ENCODE measurements at regions not wholly inside any gene's neighbourhood (a gene's known extent, or its start where the extent isn't known, plus 50 kb on each side); places are given as distances from the start of the nearest gene placed in this dataset.

GRCh38 chr15:39411102-39411989 is 169.5 kb upstream of the THBS1 start:
- H3K27ac ChIP-seq (ENCODE audit: low read depth in 1 of 2, low read length in 1 of 2) = no peak overlapping the region
- DNase-seq (no peak), ATAC-seq (ENCODE audit: insufficient read depth, low FRiP score) (peak; percentile 41)
- no peak for TF ChIP-seq CTCF (IDR thresholded peaks at IDR 0.05; ENCODE audit: control extremely low read depth, extremely low read depth)
- H3K36me3 ChIP-seq (ENCODE audit: control insufficient read depth in 4 of 4, insufficient read depth in 4 of 4, low read length in 4 of 4) = no peaks in the 10 kb centered on the region
- 58 to 67% methylated on average over 4 of the region's 4 CpGs for WGBS, 2 donors
- H3K4me1 ChIP-seq (ENCODE audit: control insufficient read depth in 5 of 5, insufficient read depth in 5 of 5, low read length in 5 of 5) = peaks cover 0 to 2% (median 0%) of the 10 kb centered on the region in 5 donors
- H3K9ac ChIP-seq (ENCODE audit: insufficient read depth in 1 of 2, low read length in 2 of 2) = no peak overlapping the region
- no peak overlapping the region for H3K4me3 ChIP-seq
- peaks cover 0 to 2% (median under 1%) of the 10 kb centered on the region in 4 donors for H3K9me3 ChIP-seq (ENCODE audit: control insufficient read depth in 4 of 4, insufficient read depth in 3 of 4, low read length in 3 of 4)
- no peaks in the 10 kb centered on the region for H3K27me3 ChIP-seq (ENCODE audit: control insufficient read depth in 3 of 3, insufficient read depth in 3 of 3, low read length in 2 of 3)

GRCh38 chr15:39413558-39413957 is 167.3 kb upstream of the THBS1 start:
- no peaks in the 10 kb centered on the region for H3K36me3 ChIP-seq (ENCODE audit: control insufficient read depth in 4 of 4, insufficient read depth in 4 of 4, low read length in 4 of 4)
- no peaks in the 10 kb centered on the region for H3K4me1 ChIP-seq (ENCODE audit: control insufficient read depth in 5 of 5, insufficient read depth in 5 of 5, low read length in 5 of 5)
- no peak for ATAC-seq (ENCODE audit: insufficient read depth, low FRiP score)
- DNase-seq = no peak
- H3K27ac ChIP-seq (ENCODE audit: low read depth in 1 of 2, low read length in 1 of 2) = no peak overlapping the region
- 9 to 42% methylated on average over 1 of the region's 1 CpG for WGBS, 2 donors
- no peaks in the 10 kb centered on the region for H3K27me3 ChIP-seq (ENCODE audit: control insufficient read depth in 3 of 3, insufficient read depth in 3 of 3, low read length in 2 of 3)
- H3K9ac ChIP-seq (ENCODE audit: insufficient read depth in 1 of 2, low read length in 2 of 2) = no peak overlapping the region
- no peak overlapping the region for H3K4me3 ChIP-seq
- peaks cover 0 to 5% (median 1%) of the 10 kb centered on the region in 4 donors for H3K9me3 ChIP-seq (ENCODE audit: control insufficient read depth in 4 of 4, insufficient read depth in 3 of 4, low read length in 3 of 4)
- TF ChIP-seq CTCF (IDR thresholded peaks at IDR 0.05; ENCODE audit: control extremely low read depth, extremely low read depth) = no peak

- 77 to 79% methylated on average over 4 of the region's 4 CpGs for WGBS, 2 donors
- H3K4me1 ChIP-seq (ENCODE audit: control insufficient read depth in 5 of 5, insufficient read depth in 5 of 5, low read length in 5 of 5) = no peaks in the 10 kb centered on the region
- ATAC-seq (ENCODE audit: insufficient read depth, low FRiP score) = no peak
- no peak for TF ChIP-seq CTCF (IDR thresholded peaks at IDR 0.05; ENCODE audit: control extremely low read depth, extremely low read depth)
- no peak overlapping the region for H3K9ac ChIP-seq (ENCODE audit: insufficient read depth in 1 of 2, low read length in 2 of 2)
- no peak overlapping the region for H3K27ac ChIP-seq (ENCODE audit: low read depth in 1 of 2, low read length in 1 of 2)
- no peak overlapping the region for H3K4me3 ChIP-seq
- no peaks in the 10 kb centered on the region for H3K27me3 ChIP-seq (ENCODE audit: control insufficient read depth in 3 of 3, insufficient read depth in 3 of 3, low read length in 2 of 3)
- no peaks in the 10 kb centered on the region for H3K36me3 ChIP-seq (ENCODE audit: control insufficient read depth in 4 of 4, insufficient read depth in 4 of 4, low read length in 4 of 4)
- no peak for DNase-seq
- peaks cover 0 to 5% (median 1%) of the 10 kb centered on the region in 4 donors for H3K9me3 ChIP-seq (ENCODE audit: control insufficient read depth in 4 of 4, insufficient read depth in 3 of 4, low read length in 3 of 4)
Measured at GRCh38 chr15:39414201-39414600, 166.7 kb upstream of the THBS1 start.
